Prostate gland (tissue), 2 donors: ENCODE measurements at regions not wholly inside any gene's neighbourhood (a gene's known extent, or its start where the extent isn't known, plus 50 kb on each side); places are given as distances from the start of the nearest gene placed in this dataset.

Experiments used
- POLR2A ChIP-seq: fragments of 450-650 bp; IDR thresholded peaks from one replicate; pipeline ENCODE4 v1.6.1; 2016; ENCODE audit warnings: antibody characterized with exemption, mild to moderate bottlenecking
- TF ChIP-seq, protein P1 (sequence below), 4 experiments: fragments of 200-600 bp in 2 of 4; fragments of 450-650 bp in 2 of 4; sonication (generic) in 2 of 4; IDR thresholded peaks; 1 replicate in 3 of 4; 2 replicates in 1 of 4; pipeline ENCODE4 v1.5.1; 2016 to 2019; ENCODE audit warnings: antibody characterized with exemption in 4 of 4, mild to moderate bottlenecking in 2 of 4, moderate library complexity in 2 of 4

- TF ChIP-seq, protein P1, sequence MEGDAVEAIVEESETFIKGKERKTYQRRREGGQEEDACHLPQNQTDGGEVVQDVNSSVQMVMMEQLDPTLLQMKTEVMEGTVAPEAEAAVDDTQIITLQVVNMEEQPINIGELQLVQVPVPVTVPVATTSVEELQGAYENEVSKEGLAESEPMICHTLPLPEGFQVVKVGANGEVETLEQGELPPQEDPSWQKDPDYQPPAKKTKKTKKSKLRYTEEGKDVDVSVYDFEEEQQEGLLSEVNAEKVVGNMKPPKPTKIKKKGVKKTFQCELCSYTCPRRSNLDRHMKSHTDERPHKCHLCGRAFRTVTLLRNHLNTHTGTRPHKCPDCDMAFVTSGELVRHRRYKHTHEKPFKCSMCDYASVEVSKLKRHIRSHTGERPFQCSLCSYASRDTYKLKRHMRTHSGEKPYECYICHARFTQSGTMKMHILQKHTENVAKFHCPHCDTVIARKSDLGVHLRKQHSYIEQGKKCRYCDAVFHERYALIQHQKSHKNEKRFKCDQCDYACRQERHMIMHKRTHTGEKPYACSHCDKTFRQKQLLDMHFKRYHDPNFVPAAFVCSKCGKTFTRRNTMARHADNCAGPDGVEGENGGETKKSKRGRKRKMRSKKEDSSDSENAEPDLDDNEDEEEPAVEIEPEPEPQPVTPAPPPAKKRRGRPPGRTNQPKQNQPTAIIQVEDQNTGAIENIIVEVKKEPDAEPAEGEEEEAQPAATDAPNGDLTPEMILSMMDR (IDR thresholded peaks at IDR 0.05) = no peak
- no peak for TF ChIP-seq POLR2A
Measured at GRCh38 chr5:164518741-164519080, 1013.3 kb downstream of the MAT2B start.
